ENCODE measurements at regions not wholly inside any gene's neighbourhood (a gene's known extent, or its start where the extent isn't known, plus 50 kb on each side); places are given as distances from the start of the nearest gene placed in this dataset.

GRCh38 chr12:97681612-97682504, 219.3 kb downstream of the RMST start:
- H3K36me3 ChIP-seq (ENCODE audit: low read length), result no peaks in the 10 kb centered on the region
- no peak overlapping the region for H2AFZ ChIP-seq (ENCODE audit: low read depth, low read length, severe bottlenecking)
- no peak overlapping the region for H3K4me3 ChIP-seq (ENCODE audit: insufficient read depth, low read length, poor library complexity, severe bottlenecking)
- no peak overlapping the region for H3K4me2 ChIP-seq (ENCODE audit: low read depth, low read length, poor library complexity, severe bottlenecking)
- H3K79me2 ChIP-seq (ENCODE audit: insufficient read depth, low read length), result no peaks in the 10 kb centered on the region
- H3K9me3 ChIP-seq (ENCODE audit: insufficient read depth, low read length), result no peaks in the 10 kb centered on the region
- H3K9me2 ChIP-seq (replicated peaks; ENCODE audit: insufficient read depth, low read length), result no peaks in the 10 kb centered on the region
- H4K20me1 ChIP-seq (ENCODE audit: low read depth, low read length), result no peaks in the 10 kb centered on the region
- no peaks in the 10 kb centered on the region for H3K27me3 ChIP-seq (ENCODE audit: low read length)
- H3F3A ChIP-seq (ENCODE audit: insufficient read depth), result no peaks in the 10 kb centered on the region
- H3K27ac ChIP-seq (ENCODE audit: low read depth, low read length), result no peak overlapping the region
- H3K9ac ChIP-seq (ENCODE audit: low read length), result no peak overlapping the region
- TF ChIP-seq EZH2phosphoT487 (conservative IDR thresholded peaks at IDR 0.05; ENCODE audit: low read length) (no peak), CTCF (IDR thresholded peaks at IDR 0.05; ENCODE audit: insufficient read depth, low read length, poor library complexity, severe bottlenecking) (no peak)

DNA sequence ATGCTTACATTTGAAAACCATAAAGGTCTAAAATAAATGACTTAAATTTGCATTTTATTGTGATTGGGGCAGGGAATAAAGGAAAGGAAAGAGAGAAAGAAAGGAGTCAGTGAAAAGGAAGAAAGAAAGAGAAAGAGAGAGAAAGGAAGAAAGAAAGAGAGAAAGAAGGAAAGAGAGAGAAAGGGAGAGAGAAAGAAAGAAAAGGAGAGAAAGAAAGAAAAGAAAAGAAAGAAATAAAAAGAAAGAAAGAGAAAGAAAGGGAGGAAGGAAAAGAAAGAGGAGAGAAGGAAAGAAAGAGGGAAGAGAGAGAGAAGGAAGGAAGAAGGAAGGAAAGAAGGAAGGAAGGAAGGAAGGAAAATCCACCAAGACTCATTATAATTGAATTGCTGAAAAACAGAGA, 222.8 kb downstream of the RMST start:
- TF ChIP-seq CTCF (IDR thresholded peaks at IDR 0.05; ENCODE audit: insufficient read depth, low read length, poor library complexity, severe bottlenecking), result no peak
- TF ChIP-seq EZH2phosphoT487 (conservative IDR thresholded peaks at IDR 0.05; ENCODE audit: low read length), result no peak
- no peaks in the 10 kb centered on the region for H3K9me2 ChIP-seq (replicated peaks; ENCODE audit: insufficient read depth, low read length)

GRCh38 chr12:97701901-97702300, 239.3 kb downstream of the RMST start:
- Histone ChIP-seq H3K9me3 (ENCODE audit: insufficient read depth, low read length) (no peaks in the 10 kb centered on the region), H3K79me2 (ENCODE audit: insufficient read depth, low read length) (no peaks in the 10 kb centered on the region), H3K4me3 (ENCODE audit: insufficient read depth, low read length, poor library complexity, severe bottlenecking) (no peak overlapping the region), H2AFZ (ENCODE audit: low read depth, low read length, severe bottlenecking) (no peak overlapping the region), H3K9ac (ENCODE audit: low read length) (no peak overlapping the region), H4K20me1 (ENCODE audit: low read depth, low read length) (no peaks in the 10 kb centered on the region), H3K27me3 (ENCODE audit: low read length) (no peaks in the 10 kb centered on the region), H3K4me2 (ENCODE audit: low read depth, low read length, poor library complexity, severe bottlenecking) (no peak overlapping the region), H3F3A (ENCODE audit: insufficient read depth) (no peaks in the 10 kb centered on the region), H3K36me3 (ENCODE audit: low read length) (no peaks in the 10 kb centered on the region), H3K27ac (ENCODE audit: low read depth, low read length) (no peak overlapping the region), H3K9me2 (replicated peaks; ENCODE audit: insufficient read depth, low read length) (no peaks in the 10 kb centered on the region)
- TF ChIP-seq EZH2phosphoT487 (conservative IDR thresholded peaks at IDR 0.05; ENCODE audit: low read length) (no peak), CTCF (IDR thresholded peaks at IDR 0.05; ENCODE audit: insufficient read depth, low read length, poor library complexity, severe bottlenecking) (no peak)

More for the DNA sequence above, 222.8 kb downstream of the RMST start:
- Histone ChIP-seq H3K9ac (ENCODE audit: low read length) (no peak overlapping the region), H2AFZ (ENCODE audit: low read depth, low read length, severe bottlenecking) (no peak overlapping the region), H3K79me2 (ENCODE audit: insufficient read depth, low read length) (no peaks in the 10 kb centered on the region), H3K27me3 (ENCODE audit: low read length) (no peaks in the 10 kb centered on the region), H3K9me3 (ENCODE audit: insufficient read depth, low read length) (no peaks in the 10 kb centered on the region), H4K20me1 (ENCODE audit: low read depth, low read length) (no peaks in the 10 kb centered on the region), H3K27ac (ENCODE audit: low read depth, low read length) (no peak overlapping the region), H3K4me2 (ENCODE audit: low read depth, low read length, poor library complexity, severe bottlenecking) (no peak overlapping the region), H3K4me3 (ENCODE audit: insufficient read depth, low read length, poor library complexity, severe bottlenecking) (no peak overlapping the region), H3F3A (ENCODE audit: insufficient read depth) (no peaks in the 10 kb centered on the region), H3K36me3 (ENCODE audit: low read length) (no peaks in the 10 kb centered on the region)
